Stomach (tissue), 4 donors: ENCODE measurements at regions not wholly inside any gene's neighbourhood (a gene's known extent, or its start where the extent isn't known, plus 50 kb on each side); places are given as distances from the start of the nearest gene placed in this dataset.

ENCODE experiments used
- EP300 ChIP-seq: sonication (generic); formaldehyde crosslinking; IDR thresholded peaks from one replicate; pipeline ENCODE4 v1.6.1; 2017; ENCODE audit warnings: antibody characterized with exemption
- POLR2AphosphoS5 ChIP-seq, 3 donors: sonication (generic); formaldehyde crosslinking; IDR thresholded peaks; one replicate each; pipeline ENCODE4 v1.6.1; 2016; ENCODE audit warnings: antibody characterized with exemption in 3 of 3
- TF ChIP-seq, protein P1 (sequence below), 7 experiments: fragments of 450-650 bp in 4 of 7; fragments of 200-600 bp in 3 of 7; sonication (generic) in 3 of 7; IDR thresholded peaks; one replicate each; pipeline ENCODE4 v1.5.1; 2016 to 2019; ENCODE audit warnings: antibody characterized with exemption in 7 of 7, control low read depth in 2 of 7, mild to moderate bottlenecking in 1 of 7

GRCh38 chr2:129585760-129586159, 393.7 kb upstream of the RAB6C start:
- TF ChIP-seq EP300, result no peak
- no peak for TF ChIP-seq POLR2AphosphoS5 (IDR thresholded peaks at IDR 0.05)
- TF ChIP-seq, protein P1, sequence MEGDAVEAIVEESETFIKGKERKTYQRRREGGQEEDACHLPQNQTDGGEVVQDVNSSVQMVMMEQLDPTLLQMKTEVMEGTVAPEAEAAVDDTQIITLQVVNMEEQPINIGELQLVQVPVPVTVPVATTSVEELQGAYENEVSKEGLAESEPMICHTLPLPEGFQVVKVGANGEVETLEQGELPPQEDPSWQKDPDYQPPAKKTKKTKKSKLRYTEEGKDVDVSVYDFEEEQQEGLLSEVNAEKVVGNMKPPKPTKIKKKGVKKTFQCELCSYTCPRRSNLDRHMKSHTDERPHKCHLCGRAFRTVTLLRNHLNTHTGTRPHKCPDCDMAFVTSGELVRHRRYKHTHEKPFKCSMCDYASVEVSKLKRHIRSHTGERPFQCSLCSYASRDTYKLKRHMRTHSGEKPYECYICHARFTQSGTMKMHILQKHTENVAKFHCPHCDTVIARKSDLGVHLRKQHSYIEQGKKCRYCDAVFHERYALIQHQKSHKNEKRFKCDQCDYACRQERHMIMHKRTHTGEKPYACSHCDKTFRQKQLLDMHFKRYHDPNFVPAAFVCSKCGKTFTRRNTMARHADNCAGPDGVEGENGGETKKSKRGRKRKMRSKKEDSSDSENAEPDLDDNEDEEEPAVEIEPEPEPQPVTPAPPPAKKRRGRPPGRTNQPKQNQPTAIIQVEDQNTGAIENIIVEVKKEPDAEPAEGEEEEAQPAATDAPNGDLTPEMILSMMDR (IDR thresholded peaks at IDR 0.05), result no peak
